ENCODE measurements at regions not wholly inside any gene's neighbourhood (a gene's known extent, or its start where the extent isn't known, plus 50 kb on each side); places are given as distances from the start of the nearest gene placed in this dataset.

DNA sequence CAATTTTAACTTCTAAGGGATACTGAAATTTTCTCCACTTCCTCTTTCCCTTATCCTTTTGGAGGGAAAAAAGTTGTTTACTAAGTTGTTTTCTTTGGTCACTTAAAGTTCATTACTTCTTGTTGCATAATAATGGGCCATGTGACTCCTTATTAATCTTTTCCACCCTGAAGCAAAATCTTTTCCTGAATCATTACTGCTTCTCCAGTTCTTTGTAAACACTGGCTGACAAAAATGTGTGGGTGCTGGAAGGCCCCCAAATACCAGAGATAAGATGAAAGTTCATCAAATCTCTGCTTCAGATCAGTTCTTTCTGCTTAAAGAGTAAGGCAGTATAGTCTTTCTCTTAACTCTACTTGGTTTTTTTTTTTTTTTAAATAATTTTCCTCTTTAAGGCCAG lies 108.9 kb upstream of the NHS start:
- no peak for TF ChIP-seq EZH2 (IDR thresholded peaks at IDR 0.05; ENCODE audit: borderline replicate concordance, low read length)
- TF ChIP-seq, protein P1, sequence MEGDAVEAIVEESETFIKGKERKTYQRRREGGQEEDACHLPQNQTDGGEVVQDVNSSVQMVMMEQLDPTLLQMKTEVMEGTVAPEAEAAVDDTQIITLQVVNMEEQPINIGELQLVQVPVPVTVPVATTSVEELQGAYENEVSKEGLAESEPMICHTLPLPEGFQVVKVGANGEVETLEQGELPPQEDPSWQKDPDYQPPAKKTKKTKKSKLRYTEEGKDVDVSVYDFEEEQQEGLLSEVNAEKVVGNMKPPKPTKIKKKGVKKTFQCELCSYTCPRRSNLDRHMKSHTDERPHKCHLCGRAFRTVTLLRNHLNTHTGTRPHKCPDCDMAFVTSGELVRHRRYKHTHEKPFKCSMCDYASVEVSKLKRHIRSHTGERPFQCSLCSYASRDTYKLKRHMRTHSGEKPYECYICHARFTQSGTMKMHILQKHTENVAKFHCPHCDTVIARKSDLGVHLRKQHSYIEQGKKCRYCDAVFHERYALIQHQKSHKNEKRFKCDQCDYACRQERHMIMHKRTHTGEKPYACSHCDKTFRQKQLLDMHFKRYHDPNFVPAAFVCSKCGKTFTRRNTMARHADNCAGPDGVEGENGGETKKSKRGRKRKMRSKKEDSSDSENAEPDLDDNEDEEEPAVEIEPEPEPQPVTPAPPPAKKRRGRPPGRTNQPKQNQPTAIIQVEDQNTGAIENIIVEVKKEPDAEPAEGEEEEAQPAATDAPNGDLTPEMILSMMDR (conservative IDR thresholded peaks at IDR 0.05 in 1 of 2, IDR thresholded peaks at IDR 0.05 in 1 of 2; ENCODE audit: extremely low read depth in 1 of 2, insufficient read depth in 1 of 2, low read depth in 1 of 2, low read length in 2 of 2): no peak
